ENCODE measurements at regions not wholly inside any gene's neighbourhood (a gene's known extent, or its start where the extent isn't known, plus 50 kb on each side); places are given as distances from the start of the nearest gene placed in this dataset.
"Not testable (repeated sequence)": the region's sequence is repeated elsewhere in the genome, so short reads cannot be mapped to it uniquely, and the experiment has no call there.

- DNase-seq (ENCODE audit: low read depth, low spot score), result not testable (repeated sequence)
Measured at GRCh38 chr17:21470422-21470821, 94.3 kb downstream of the KCNJ12 start.

- DNase-seq (ENCODE audit: low read depth, low spot score), result no peak
Measured at GRCh38 chr17:21470861-21471260, 94.7 kb downstream of the KCNJ12 start.

GRCh38 chr17:21474815-21475214 lies 98.7 kb downstream of the KCNJ12 start:
- DNase-seq (ENCODE audit: low read depth, low spot score), result no peak

GRCh38 chr17:21475571-21475970 lies 99.4 kb downstream of the KCNJ12 start:
- no peak for DNase-seq (ENCODE audit: low read depth, low spot score)

GRCh38 chr17:21476867-21477266 lies 100.7 kb downstream of the KCNJ12 start:
- DNase-seq (ENCODE audit: low read depth, low spot score), result no peak

GRCh38 chr17:21482189-21482865 lies 106.2 kb downstream of the KCNJ12 start:
- no peak for DNase-seq (ENCODE audit: low read depth, low spot score)

- DNase-seq (ENCODE audit: low read depth, low spot score), result not testable (repeated sequence)
Measured at GRCh38 chr17:21488043-21488442, 111.9 kb downstream of the KCNJ12 start.

- DNase-seq (ENCODE audit: low read depth, low spot score), result no peak
Measured at GRCh38 chr17:21493993-21494392, 117.8 kb downstream of the KCNJ12 start.

- DNase-seq (ENCODE audit: low read depth, low spot score), result no peak
Measured at GRCh38 chr17:21495281-21495680, 119.1 kb downstream of the KCNJ12 start.

- no peak for DNase-seq (ENCODE audit: low read depth, low spot score)
Measured at GRCh38 chr17:21500064-21500463, 123.9 kb downstream of the KCNJ12 start.

GRCh38 chr17:21501927-21502700 lies 126.0 kb downstream of the KCNJ12 start:
- not testable (repeated sequence) for DNase-seq (ENCODE audit: low read depth, low spot score)

- no peak for DNase-seq (ENCODE audit: low read depth, low spot score)
Measured at GRCh38 chr17:21505819-21506815, 130.0 kb downstream of the KCNJ12 start.

- DNase-seq (ENCODE audit: low read depth, low spot score), result not testable (repeated sequence)
Measured at GRCh38 chr17:21507806-21508205, 131.6 kb downstream of the KCNJ12 start.

GRCh38 chr17:21508211-21508610 lies 132.1 kb downstream of the KCNJ12 start:
- DNase-seq (ENCODE audit: low read depth, low spot score), result no peak

- not testable (repeated sequence) for DNase-seq (ENCODE audit: low read depth, low spot score)
Measured at GRCh38 chr17:21509356-21509755, 133.2 kb downstream of the KCNJ12 start.

GRCh38 chr17:21510686-21511362 lies 134.7 kb downstream of the KCNJ12 start:
- no peak for DNase-seq (ENCODE audit: low read depth, low spot score)

GRCh38 chr17:21511363-21512195 lies 135.4 kb downstream of the KCNJ12 start:
- peak; percentile 41 for DNase-seq (ENCODE audit: low read depth, low spot score)

GRCh38 chr17:21512307-21513011 lies 136.3 kb downstream of the KCNJ12 start:
- no peak for DNase-seq (ENCODE audit: low read depth, low spot score)

GRCh38 chr17:21513012-21513570 lies 136.9 kb downstream of the KCNJ12 start:
- peak; percentile 27 for DNase-seq (ENCODE audit: low read depth, low spot score)

Measured in pulmonary artery endothelial cell (primary cell).